GM21717 (cell line): ENCODE measurements at regions not wholly inside any gene's neighbourhood (a gene's known extent, or its start where the extent isn't known, plus 50 kb on each side); places are given as distances from the start of the nearest gene placed in this dataset.
A peak's percentile ranks its signal among the peaks of the same experiment; 100 is the strongest.

Experiments
- ATAC-seq: cut with Tn5 transposase; IDR thresholded peaks from one replicate; pipeline ENCODE4 v1.9.1; 2021; ENCODE audit warnings: mild to moderate bottlenecking, moderate library complexity; ENCODE audit not compliant: unreplicated experiment

- ATAC-seq = no peak
These were observed 156.2 kb upstream of the ANKH start for GRCh38 chr5:15027764-15028163.

- ATAC-seq = no peak
These were observed 155.4 kb upstream of the ANKH start for GRCh38 chr5:15026944-15027343.

DNA sequence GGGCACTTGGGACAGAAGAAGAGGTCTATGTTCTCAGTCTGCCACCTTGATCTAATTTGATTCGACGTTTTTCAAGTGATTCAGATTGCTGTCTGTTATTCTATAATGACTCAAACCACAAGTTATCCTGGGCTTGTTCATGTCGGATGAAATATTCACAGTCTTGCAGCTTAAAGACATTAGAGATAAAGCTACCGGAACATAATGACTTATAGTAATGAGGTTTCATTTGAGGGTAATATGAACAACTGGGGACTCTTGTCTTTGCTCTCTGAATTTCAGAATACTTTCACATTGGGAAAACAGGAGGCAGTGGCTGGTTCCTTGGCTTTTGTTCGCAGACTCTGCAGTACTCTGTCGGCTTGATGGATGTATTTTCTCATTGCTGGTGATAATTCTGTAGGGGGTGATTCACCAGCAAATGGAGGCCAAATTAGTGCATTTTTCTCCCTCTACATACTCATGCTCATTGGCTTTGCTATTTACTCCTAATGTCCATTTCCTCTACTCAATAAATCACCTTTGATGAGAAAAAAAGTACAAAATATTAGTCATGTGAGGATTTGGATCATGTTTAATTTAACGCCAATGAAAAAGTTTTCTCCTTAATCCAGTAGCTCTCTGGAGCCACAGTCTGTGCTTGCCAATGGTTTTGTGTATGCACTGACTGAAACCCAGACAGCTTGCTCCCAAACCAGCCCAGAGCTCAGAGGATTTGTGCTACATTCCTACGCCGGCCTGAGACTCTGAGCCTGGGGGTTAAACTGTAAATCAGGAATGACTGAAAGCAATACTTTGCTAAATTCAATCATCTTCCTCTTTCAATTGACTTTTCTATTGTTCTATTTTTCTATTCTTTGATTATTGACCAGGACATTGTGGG, 154.7 kb upstream of the ANKH start:
- ATAC-seq = no peak

- ATAC-seq = no peak
These were observed 152.3 kb upstream of the ANKH start for GRCh38 chr5:15023846-15024245.

DNA sequence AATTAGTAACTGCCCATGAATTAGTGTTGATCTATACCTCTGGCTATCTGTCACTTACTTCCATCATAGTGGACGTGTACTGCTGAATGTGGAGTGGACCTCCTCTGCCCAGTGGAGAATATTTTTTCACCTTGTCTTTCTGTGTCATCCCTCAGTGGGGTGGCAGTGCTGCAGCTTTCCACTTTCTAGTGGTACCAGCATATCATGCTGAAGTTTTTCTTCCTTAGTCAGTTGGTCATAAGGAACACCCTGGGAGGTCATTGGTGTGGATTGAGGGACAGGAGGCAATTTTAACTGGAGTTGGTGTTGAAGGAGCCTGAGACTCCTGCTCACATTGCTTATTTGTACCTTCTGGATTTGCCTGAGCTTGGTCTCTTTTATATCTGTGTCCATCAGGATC, 151.7 kb upstream of the ANKH start:
- ATAC-seq = no peak

DNA sequence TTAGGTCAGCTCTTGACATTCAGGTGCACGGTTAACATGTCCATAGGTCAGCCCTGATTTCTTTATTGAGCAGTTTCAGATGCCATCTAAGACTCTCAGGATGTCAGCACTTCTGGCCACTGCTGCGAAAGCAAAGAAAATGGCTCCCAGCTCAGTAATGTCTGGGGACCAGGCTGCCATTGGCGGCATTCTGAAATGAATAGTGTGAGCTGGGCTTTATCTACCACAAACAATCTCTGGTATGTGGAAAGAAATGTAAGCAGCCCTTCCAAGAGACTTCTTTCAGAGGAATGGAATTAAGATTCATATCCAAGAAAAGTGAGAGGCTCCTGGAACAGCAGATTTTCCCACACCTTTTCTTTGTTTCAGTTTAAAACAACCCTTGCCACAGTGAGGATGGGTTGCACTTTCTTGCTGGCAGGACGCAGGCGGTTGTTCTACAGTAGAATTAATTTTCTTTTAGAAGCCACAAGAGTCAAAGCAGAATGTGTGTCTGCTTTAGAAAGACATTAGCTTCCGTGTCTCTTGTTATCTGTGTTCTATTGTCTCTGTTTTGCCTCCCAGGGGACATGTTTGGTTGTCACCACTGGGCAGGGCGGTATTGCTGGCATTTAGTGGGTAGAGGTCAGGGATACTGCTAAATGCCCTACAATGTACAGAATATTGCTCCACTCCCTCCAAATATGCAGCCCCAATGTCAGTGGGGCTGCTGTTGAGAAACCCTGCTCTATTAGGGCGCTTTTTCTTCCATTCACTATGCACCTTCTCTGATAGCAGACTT, 149.9 kb upstream of the ANKH start:
- ATAC-seq = no peak

DNA sequence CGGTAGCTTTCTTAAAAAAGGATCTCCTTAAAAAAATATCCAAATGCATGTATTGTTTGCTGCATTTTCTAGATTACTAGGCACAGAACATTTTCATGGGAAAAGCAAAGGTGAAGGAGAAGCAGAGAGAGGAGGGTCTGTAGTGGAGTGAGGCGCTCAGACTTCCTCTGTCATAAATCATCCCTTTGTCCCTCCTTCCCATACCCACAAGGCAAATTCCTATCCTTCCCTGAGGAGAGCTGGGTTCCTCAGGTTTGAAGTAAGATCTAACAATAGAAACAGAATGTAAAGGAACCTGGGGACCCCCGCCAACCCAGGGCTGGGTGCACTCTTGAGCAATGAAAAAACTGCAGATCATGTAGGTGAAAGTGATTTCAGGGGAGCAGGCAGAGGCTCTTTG, 149.2 kb upstream of the ANKH start:
- no peak for ATAC-seq

GRCh38 chr5:15014809-15015208, 143.2 kb upstream of the ANKH start:
- ATAC-seq = no peak

GRCh38 chr5:15013654-15014463, 142.3 kb upstream of the ANKH start:
- no peak for ATAC-seq

DNA sequence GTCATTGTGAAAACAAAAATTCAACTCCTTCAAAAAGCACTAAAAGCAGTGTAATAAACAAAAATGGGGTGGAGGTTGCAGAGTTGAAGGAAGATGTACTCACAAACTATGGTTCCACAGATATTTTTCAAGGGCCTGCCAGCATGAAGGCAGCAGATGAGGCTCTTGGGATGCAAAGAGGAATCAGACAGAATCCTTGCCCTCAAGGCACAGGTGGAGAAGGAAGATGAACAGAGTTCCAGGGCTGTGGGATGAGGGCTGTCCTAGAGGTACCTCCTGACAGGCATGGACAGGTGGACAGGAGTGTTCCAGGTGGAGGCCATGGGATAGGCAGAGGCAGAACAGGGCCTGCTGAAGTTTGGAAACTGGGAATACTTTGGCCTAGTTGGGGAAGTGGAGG, 140.5 kb upstream of the ANKH start:
- no peak for ATAC-seq

- no peak for ATAC-seq
These were observed 139.4 kb upstream of the ANKH start for GRCh38 chr5:15010936-15011335.

DNA sequence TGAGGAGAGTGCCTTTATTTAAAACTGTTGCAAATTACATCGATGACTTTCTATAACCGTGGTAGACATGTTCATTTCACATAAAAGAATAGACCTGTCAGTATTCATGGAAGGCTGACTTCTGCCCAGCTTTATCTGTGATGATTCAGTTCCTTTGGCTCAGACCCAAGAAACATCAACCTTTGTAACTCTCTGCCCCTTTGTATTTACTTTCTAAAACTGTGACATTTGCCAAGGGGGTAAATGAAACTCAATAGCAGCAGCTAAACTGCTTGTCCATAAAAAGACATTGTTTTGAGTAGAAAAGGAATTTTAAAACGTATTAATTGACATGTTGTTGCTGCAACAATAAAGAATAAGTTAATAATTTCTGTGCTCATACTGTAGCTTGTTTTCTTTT, 137.8 kb upstream of the ANKH start:
- ATAC-seq = no peak

- no peak for ATAC-seq
These were observed 137.3 kb upstream of the ANKH start for GRCh38 chr5:15008921-15009320.

- no peak for ATAC-seq
These were observed 136.9 kb upstream of the ANKH start for GRCh38 chr5:15008476-15008875.

- ATAC-seq = no peak
These were observed 136.1 kb upstream of the ANKH start for GRCh38 chr5:15007646-15008045.

GRCh38 chr5:15004506-15004905, 132.9 kb upstream of the ANKH start:
- ATAC-seq = no peak

GRCh38 chr5:15003511-15003920, 131.9 kb upstream of the ANKH start:
- peak; percentile 89 for ATAC-seq

DNA sequence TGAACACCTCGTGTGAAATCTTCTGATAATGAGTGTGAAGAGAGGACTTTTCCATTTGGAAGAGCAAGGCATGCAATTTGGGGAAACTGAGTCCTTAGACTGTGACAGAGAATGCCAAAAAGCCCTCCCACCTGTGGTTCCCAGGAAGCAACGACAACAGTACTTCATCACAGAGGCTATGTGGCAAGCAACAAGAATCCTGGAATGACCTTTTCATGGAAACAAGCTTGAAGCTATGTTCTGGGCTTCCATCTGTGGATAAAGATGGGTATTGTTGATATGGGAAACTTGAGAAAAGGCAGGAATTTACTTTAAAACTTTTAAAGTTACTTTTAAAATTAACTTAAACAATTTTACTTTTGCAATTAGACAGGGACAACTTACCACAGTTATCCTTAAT, 131.2 kb upstream of the ANKH start:
- ATAC-seq = no peak

- no peak for ATAC-seq
These were observed 130.6 kb upstream of the ANKH start for GRCh38 chr5:15002173-15002572.

- ATAC-seq = no peak
These were observed 129.9 kb upstream of the ANKH start for GRCh38 chr5:15001517-15001916.

DNA sequence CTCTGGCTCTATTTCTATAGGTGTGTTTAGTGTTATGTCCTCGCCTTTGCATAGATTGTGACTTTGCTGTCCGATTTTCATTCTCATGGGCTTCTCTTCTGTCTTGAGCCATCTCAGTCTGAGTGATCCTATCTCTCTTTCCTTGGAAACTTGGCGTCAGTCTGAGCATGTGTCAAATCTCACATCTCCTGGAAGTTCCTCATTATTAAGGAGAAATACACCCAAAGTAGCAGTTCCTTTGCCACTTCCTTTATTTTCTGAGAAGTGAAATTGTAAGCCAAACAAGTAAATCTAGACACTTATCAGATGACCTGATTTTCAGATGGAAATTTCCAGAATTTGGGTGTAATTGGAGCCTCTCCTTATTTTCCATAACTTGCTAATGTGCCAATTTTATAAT, 126.9 kb upstream of the ANKH start:
- ATAC-seq = no peak
